Esophagus squamous epithelium (tissue), 5 donors: ENCODE measurements at regions not wholly inside any gene's neighbourhood (a gene's known extent, or its start where the extent isn't known, plus 50 kb on each side); places are given as distances from the start of the nearest gene placed in this dataset.

Source experiments
- DNase-seq: peaks from one replicate; lab custom pipeline; 2025; lab: John Stamatoyannopoulos, UW
- H3K27ac ChIP-seq, 4 donors: fragments of 200-600 bp; sonication (generic); one replicate each; pipeline ENCODE4 v1.5.1; 2016 to 2019; ENCODE audit warnings: mild to moderate bottlenecking in 1 of 4
- H3K27me3 ChIP-seq, 4 donors: fragments of 200-600 bp; sonication (generic); 1 replicate in 3 of 4; 2 replicates in 1 of 4; pipeline versions ENCODE4 v1.5.1 to v1.6.0; 2017 to 2021; ENCODE audit warnings: antibody characterized with exemption in 1 of 4
- H3K36me3 ChIP-seq, 3 donors: fragments of 200-600 bp; sonication (generic); one replicate each; pipeline ENCODE4 v1.5.1; 2016 to 2019
- H3K4me1 ChIP-seq, 3 donors: fragments of 200-600 bp; sonication (generic); one replicate each; pipeline ENCODE4 v1.5.1; 2017 to 2019
- H3K4me3 ChIP-seq, 4 donors: fragments of 200-600 bp; sonication (generic); 1 replicate in 3 of 4; 2 replicates in 1 of 4; pipeline ENCODE4 v1.5.1; 2016 to 2019; ENCODE audit warnings: mild to moderate bottlenecking in 2 of 4, moderate library complexity in 1 of 4
- H3K9me3 ChIP-seq, 3 donors: fragments of 200-600 bp; sonication (generic); one replicate each; pipeline ENCODE4 v1.5.1; 2016 to 2019
- CTCF ChIP-seq, 6 experiments: fragments of 450-650 bp in 4 of 6; fragments of 200-600 bp in 2 of 6; sonication (generic) in 2 of 6; IDR thresholded peaks; one replicate each; pipeline ENCODE4 v1.5.1; 2016 to 2019; ENCODE audit warnings: antibody characterized with exemption in 6 of 6, mild to moderate bottlenecking in 4 of 6, moderate library complexity in 4 of 6
- POLR2A ChIP-seq, 4 donors: fragments of 450-650 bp; IDR thresholded peaks; one replicate each; pipeline ENCODE4 v1.6.1; 2017; ENCODE audit warnings: antibody characterized with exemption in 4 of 4, mild to moderate bottlenecking in 4 of 4, moderate library complexity in 3 of 4
- WGBS, 2 donors: methylation state at CpG; one replicate each; pipeline ENCODE4 v1.1.5; 2018; 5-methylcytosine and 5-hydroxymethylcytosine counted together
- intact Hi-C: fragments of 100-400 bp; cut with DNase I; formaldehyde crosslinking; loops from one replicate; pipeline ENCODE4 v1.15.0; 2022
- donor health status: DM: yes; HTN: yes; CAD: no.

GRCh38 chr14:44352201-44352600, 154.9 kb downstream of the FSCB start:
- intact Hi-C loops: no loop called here
- no peak for DNase-seq
- Histone ChIP-seq H3K4me1 (no peaks in the 10 kb centered on the region), H3K4me3 (no peak overlapping the region), H3K36me3 (no peaks in the 10 kb centered on the region), H3K27me3 (no peaks in the 10 kb centered on the region), H3K27ac (no peak overlapping the region), H3K9me3 (peaks cover 0 to 12% (median 1%) of the 10 kb centered on the region in 3 donors)
- no peak for TF ChIP-seq POLR2A (IDR thresholded peaks at IDR 0.05)
- TF ChIP-seq CTCF (IDR thresholded peaks at IDR 0.05): no peak
- 61 to 68% methylated on average over 1 of the region's 1 CpG for WGBS, 2 donors

- intact Hi-C loops: no loop called here
- H3K36me3 ChIP-seq: no peaks in the 10 kb centered on the region
- H3K27ac ChIP-seq: no peak overlapping the region
- DNase-seq: no peak
- no peaks in the 10 kb centered on the region for H3K4me1 ChIP-seq
- H3K27me3 ChIP-seq: no peaks in the 10 kb centered on the region
- 15 to 20% methylated on average over 1 of the region's 1 CpG for WGBS, 2 donors
- peaks cover 0 to 8% (median 3%) of the 10 kb centered on the region in 3 donors for H3K9me3 ChIP-seq
- TF ChIP-seq POLR2A (IDR thresholded peaks at IDR 0.05) (no peak), CTCF (IDR thresholded peaks at IDR 0.05) (no peak)
- no peak overlapping the region for H3K4me3 ChIP-seq
Measured at GRCh38 chr14:44347316-44347715, 159.8 kb downstream of the FSCB start.

- DNase-seq: no peak
- Histone ChIP-seq H3K4me1 (no peaks in the 10 kb centered on the region), H3K27ac (no peak overlapping the region), H3K36me3 (no peaks in the 10 kb centered on the region), H3K9me3 (no peaks in the 10 kb centered on the region), H3K4me3 (no peak overlapping the region), H3K27me3 (no peaks in the 10 kb centered on the region)
- intact Hi-C loops: no loop called here
- 66 to 80% methylated on average over 3 of the region's 3 CpGs for WGBS, 2 donors
- no peak for TF ChIP-seq CTCF (IDR thresholded peaks at IDR 0.05)
Measured at GRCh38 chr14:44341116-44341515, 166.0 kb downstream of the FSCB start.

- no peaks in the 10 kb centered on the region for H3K9me3 ChIP-seq
- no peaks in the 10 kb centered on the region for H3K36me3 ChIP-seq
- H3K4me3 ChIP-seq: no peak overlapping the region
- intact Hi-C loops: no loop called here
- no peaks in the 10 kb centered on the region for H3K4me1 ChIP-seq
- TF ChIP-seq CTCF (IDR thresholded peaks at IDR 0.05) (no peak), POLR2A (IDR thresholded peaks at IDR 0.05) (no peak)
- H3K27ac ChIP-seq: no peak overlapping the region
- no peak for DNase-seq
- WGBS, 2 donors: 66 to 89% methylated on average over 1 of the region's 1 CpG
- no peaks in the 10 kb centered on the region for H3K27me3 ChIP-seq
Measured at GRCh38 chr14:44339862-44340261, 167.2 kb downstream of the FSCB start.

- Histone ChIP-seq H3K4me3 (no peak overlapping the region), H3K27ac (no peak overlapping the region), H3K9me3 (no peaks in the 10 kb centered on the region), H3K27me3 (no peaks in the 10 kb centered on the region), H3K4me1 (no peaks in the 10 kb centered on the region), H3K36me3 (no peaks in the 10 kb centered on the region)
- no peak for DNase-seq
- TF ChIP-seq POLR2A (IDR thresholded peaks at IDR 0.05) (no peak), CTCF (IDR thresholded peaks at IDR 0.05) (no peak)
- intact Hi-C loops: no loop called here
Measured at GRCh38 chr14:44339231-44339630, 167.9 kb downstream of the FSCB start.
